HG03097 (cell line): ENCODE measurements at regions not wholly inside any gene's neighbourhood (a gene's known extent, or its start where the extent isn't known, plus 50 kb on each side); places are given as distances from the start of the nearest gene placed in this dataset.
"Not testable (repeated sequence)": the region's sequence is repeated elsewhere in the genome, so short reads cannot be mapped to it uniquely, and the experiment has no call there.

Source experiments
- ATAC-seq: cut with Tn5 transposase; IDR thresholded peaks from one replicate; pipeline ENCODE4 v1.9.1; 2021; ENCODE audit not compliant: unreplicated experiment, low FRiP score

GRCh38 chrX:2640436-2641150 is 50.5 kb upstream of the CD99 start:
- no peak for ATAC-seq

- no peak for ATAC-seq
These were observed 52.8 kb upstream of the CD99 start for GRCh38 chrX:2638279-2638678.

- ATAC-seq = no peak
These were observed 55.8 kb upstream of the CD99 start for GRCh38 chrX:2635342-2635741.

- no peak for ATAC-seq
These were observed 58.3 kb upstream of the CD99 start for GRCh38 chrX:2632533-2633504.

- ATAC-seq = no peak
These were observed 59.2 kb upstream of the CD99 start for GRCh38 chrX:2631743-2632532.

- ATAC-seq = not testable (repeated sequence)
These were observed 60.0 kb upstream of the CD99 start for GRCh38 chrX:2630935-2631742.

- ATAC-seq = not testable (repeated sequence)
These were observed 60.8 kb upstream of the CD99 start for GRCh38 chrX:2630008-2630934.

GRCh38 chrX:2629316-2630007 is 61.6 kb upstream of the CD99 start:
- ATAC-seq = no peak

GRCh38 chrX:2628751-2629315 is 62.3 kb upstream of the CD99 start:
- no peak for ATAC-seq

GRCh38 chrX:2627272-2627867 is 63.7 kb upstream of the CD99 start:
- ATAC-seq = no peak

GRCh38 chrX:2626750-2627149 is 64.3 kb upstream of the CD99 start:
- ATAC-seq = no peak

- ATAC-seq = no peak
These were observed 70.5 kb upstream of the CD99 start for GRCh38 chrX:2620576-2620975.

- ATAC-seq = no peak
These were observed 72.6 kb upstream of the CD99 start for GRCh38 chrX:2618516-2618915.

GRCh38 chrX:2614911-2615310 is 76.2 kb upstream of the CD99 start:
- no peak for ATAC-seq

- ATAC-seq = no peak
These were observed 80.6 kb upstream of the CD99 start for GRCh38 chrX:2610246-2611170.

GRCh38 chrX:2609431-2610238 is 81.5 kb upstream of the CD99 start:
- ATAC-seq = no peak
